Neural cell (in vitro differentiated cells): ENCODE measurements at regions not wholly inside any gene's neighbourhood (a gene's known extent, or its start where the extent isn't known, plus 50 kb on each side); places are given as distances from the start of the nearest gene placed in this dataset.

Experiments
- H2AFZ ChIP-seq: fragments of 200-600, 300-800 bp; sonication (generic), shearing (Covaris generic); 2 replicates; pipeline ENCODE4 v1.6.0; 2014; ENCODE audit warnings: low read depth, mild to moderate bottlenecking, antibody characterized with exemption, low read length, moderate library complexity
- H3F3A ChIP-seq: fragments of 200-600 bp; shearing (Covaris generic); 2 replicates; pipeline ENCODE4 v1.6.1; 2016; ENCODE audit warnings: mild to moderate bottlenecking, moderate library complexity, mixed read lengths, antibody characterized with exemption, low read length; ENCODE audit not compliant: insufficient read depth, poor library complexity, severe bottlenecking
- H3K27ac ChIP-seq: fragments of 200-600, 300-800 bp; sonication (generic), shearing (Covaris generic); 2 replicates; pipeline ENCODE4 v1.5.1; 2014; ENCODE audit warnings: mild to moderate bottlenecking, low read length, moderate library complexity
- H3K27me3 ChIP-seq: fragments of 300-800, 200-600 bp; sonication (generic), shearing (Covaris generic); 2 replicates; pipeline ENCODE4 v1.6.0; 2014; ENCODE audit warnings: mild to moderate bottlenecking, low read depth, low read length, moderate library complexity; ENCODE audit not compliant: insufficient read depth
- H3K36me3 ChIP-seq: fragments of 300-800, 200-600 bp; sonication (generic), shearing (Covaris generic); 2 replicates; pipeline ENCODE4 v1.5.1; 2014; ENCODE audit warnings: mild to moderate bottlenecking, antibody characterized with exemption, low read length, moderate library complexity; ENCODE audit not compliant: insufficient read depth
- H3K4me2 ChIP-seq: fragments of 300-800, 200-600 bp; sonication (generic), shearing (Covaris generic); 2 replicates; pipeline ENCODE4 v1.6.0; 2014; ENCODE audit warnings: mild to moderate bottlenecking, low read length
- H3K4me3 ChIP-seq: fragments of 300-800, 200-600 bp; sonication (generic), shearing (Covaris generic); 2 replicates; pipeline ENCODE4 v1.5.1; 2014; ENCODE audit warnings: mild to moderate bottlenecking, low read length, moderate library complexity
- H3K79me2 ChIP-seq: fragments of 200-600 bp; shearing (Covaris generic); replicated peaks from 2 replicates; pipeline ENCODE4 v1.6.0; 2014; ENCODE audit warnings: mild to moderate bottlenecking, low read length, moderate library complexity; ENCODE audit not compliant: insufficient read depth
- H3K9ac ChIP-seq: fragments of 300-800, 200-600 bp; sonication (generic), shearing (Covaris generic); 2 replicates; pipeline ENCODE4 v1.6.1; 2016; ENCODE audit warnings: mild to moderate bottlenecking, low read length, mixed read lengths
- H3K9me2 ChIP-seq: fragments of 200-600 bp; shearing (Covaris generic); 2 replicates; pipeline ENCODE4 v1.6.1; 2016; ENCODE audit warnings: mild to moderate bottlenecking, low read length, mixed read lengths; ENCODE audit not compliant: insufficient read depth
- H3K9me3 ChIP-seq: fragments of 200-600, 300-800 bp; sonication (generic), shearing (Covaris generic); 2 replicates; pipeline ENCODE4 v1.6.1; 2016; ENCODE audit warnings: mild to moderate bottlenecking, mixed run types, low read length, moderate library complexity, mixed read lengths
- H4K20me1 ChIP-seq: fragments of 200-600 bp; shearing (Covaris generic); 2 replicates; pipeline ENCODE4 v1.6.1; 2016; ENCODE audit warnings: mild to moderate bottlenecking, mixed run types; ENCODE audit not compliant: insufficient read depth
- EP300 ChIP-seq: fragments of 450-650 bp; conservative IDR thresholded peaks from 2 replicates; pipeline ENCODE4 v1.6.1; 2014; ENCODE audit warnings: antibody characterized with exemption, mild to moderate bottlenecking, moderate library complexity; ENCODE audit not compliant: poor library complexity, severe bottlenecking
- EZH2 ChIP-seq: fragments of 200-600, 300-800 bp; shearing (Covaris generic), sonication (generic); IDR thresholded peaks from 2 replicates; pipeline ENCODE4 v1.6.1; 2014; ENCODE audit warnings: antibody characterized with exemption, low read length, borderline replicate concordance, mild to moderate bottlenecking; ENCODE audit not compliant: insufficient read depth, poor library complexity, severe bottlenecking
- MXI1 ChIP-seq: fragments of 450-650 bp; conservative IDR thresholded peaks from 2 replicates; pipeline ENCODE4 v1.6.1; 2014; ENCODE audit warnings: antibody characterized with exemption, mild to moderate bottlenecking; ENCODE audit not compliant: poor library complexity, severe bottlenecking
- POLR2AphosphoS5 ChIP-seq: IDR thresholded peaks from 2 replicates; pipeline ENCODE4 v1.6.1; 2012
- RAD21 ChIP-seq: fragments of 450-650 bp; conservative IDR thresholded peaks from 2 replicates; pipeline ENCODE4 v1.6.1; 2014; ENCODE audit warnings: antibody characterized with exemption, mild to moderate bottlenecking, moderate library complexity
- SMC3 ChIP-seq: fragments of 450-650 bp; conservative IDR thresholded peaks from 2 replicates; pipeline ENCODE4 v1.6.1; 2014; ENCODE audit warnings: antibody characterized with exemption, mild to moderate bottlenecking, moderate library complexity; ENCODE audit not compliant: poor library complexity
- TAF1 ChIP-seq: IDR thresholded peaks from 2 replicates; pipeline ENCODE4 v1.6.1; 2012; ENCODE audit warnings: low read depth
- TF ChIP-seq, protein P1 (sequence below): IDR thresholded peaks from 2 replicates; pipeline ENCODE4 v1.6.1; 2012; ENCODE audit warnings: borderline replicate concordance
- TF ChIP-seq, protein P2 (sequence below): fragments of 450-650 bp; IDR thresholded peaks from 2 replicates; pipeline ENCODE4 v1.5.1; 2014; ENCODE audit warnings: antibody characterized with exemption, mild to moderate bottlenecking, moderate library complexity; ENCODE audit not compliant: poor library complexity, severe bottlenecking

DNA sequence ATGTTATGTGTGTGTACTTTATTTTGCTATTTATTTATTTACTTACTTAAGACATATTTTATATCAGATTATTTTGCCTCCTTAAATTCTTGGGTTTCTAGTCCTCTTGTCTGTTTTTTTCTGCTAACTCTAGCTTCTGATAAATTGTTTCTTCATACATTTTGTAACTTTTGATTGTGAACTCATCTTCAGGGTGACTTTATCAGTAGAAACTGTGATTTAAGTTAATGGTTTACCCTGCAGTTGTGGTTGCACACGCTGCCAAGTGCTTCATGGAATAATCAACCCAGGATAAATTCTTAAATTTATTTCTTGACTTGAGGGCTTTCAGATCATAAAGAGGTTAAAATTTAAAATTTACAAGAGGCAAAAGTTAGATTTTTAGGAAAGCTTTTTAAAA, 173.3 kb downstream of the CENPW start:
- no peaks in the 10 kb centered on the region for H3K36me3 ChIP-seq
- no peak overlapping the region for H3K4me2 ChIP-seq
- TF ChIP-seq SMC3: no peak
- TF ChIP-seq, protein P1, sequence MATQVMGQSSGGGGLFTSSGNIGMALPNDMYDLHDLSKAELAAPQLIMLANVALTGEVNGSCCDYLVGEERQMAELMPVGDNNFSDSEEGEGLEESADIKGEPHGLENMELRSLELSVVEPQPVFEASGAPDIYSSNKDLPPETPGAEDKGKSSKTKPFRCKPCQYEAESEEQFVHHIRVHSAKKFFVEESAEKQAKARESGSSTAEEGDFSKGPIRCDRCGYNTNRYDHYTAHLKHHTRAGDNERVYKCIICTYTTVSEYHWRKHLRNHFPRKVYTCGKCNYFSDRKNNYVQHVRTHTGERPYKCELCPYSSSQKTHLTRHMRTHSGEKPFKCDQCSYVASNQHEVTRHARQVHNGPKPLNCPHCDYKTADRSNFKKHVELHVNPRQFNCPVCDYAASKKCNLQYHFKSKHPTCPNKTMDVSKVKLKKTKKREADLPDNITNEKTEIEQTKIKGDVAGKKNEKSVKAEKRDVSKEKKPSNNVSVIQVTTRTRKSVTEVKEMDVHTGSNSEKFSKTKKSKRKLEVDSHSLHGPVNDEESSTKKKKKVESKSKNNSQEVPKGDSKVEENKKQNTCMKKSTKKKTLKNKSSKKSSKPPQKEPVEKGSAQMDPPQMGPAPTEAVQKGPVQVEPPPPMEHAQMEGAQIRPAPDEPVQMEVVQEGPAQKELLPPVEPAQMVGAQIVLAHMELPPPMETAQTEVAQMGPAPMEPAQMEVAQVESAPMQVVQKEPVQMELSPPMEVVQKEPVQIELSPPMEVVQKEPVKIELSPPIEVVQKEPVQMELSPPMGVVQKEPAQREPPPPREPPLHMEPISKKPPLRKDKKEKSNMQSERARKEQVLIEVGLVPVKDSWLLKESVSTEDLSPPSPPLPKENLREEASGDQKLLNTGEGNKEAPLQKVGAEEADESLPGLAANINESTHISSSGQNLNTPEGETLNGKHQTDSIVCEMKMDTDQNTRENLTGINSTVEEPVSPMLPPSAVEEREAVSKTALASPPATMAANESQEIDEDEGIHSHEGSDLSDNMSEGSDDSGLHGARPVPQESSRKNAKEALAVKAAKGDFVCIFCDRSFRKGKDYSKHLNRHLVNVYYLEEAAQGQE: no peak
- TF ChIP-seq RAD21: no peak
- no peak for TF ChIP-seq POLR2AphosphoS5
- TF ChIP-seq EZH2: no peak
- TF ChIP-seq MXI1: no peak
- TF ChIP-seq, protein P2, sequence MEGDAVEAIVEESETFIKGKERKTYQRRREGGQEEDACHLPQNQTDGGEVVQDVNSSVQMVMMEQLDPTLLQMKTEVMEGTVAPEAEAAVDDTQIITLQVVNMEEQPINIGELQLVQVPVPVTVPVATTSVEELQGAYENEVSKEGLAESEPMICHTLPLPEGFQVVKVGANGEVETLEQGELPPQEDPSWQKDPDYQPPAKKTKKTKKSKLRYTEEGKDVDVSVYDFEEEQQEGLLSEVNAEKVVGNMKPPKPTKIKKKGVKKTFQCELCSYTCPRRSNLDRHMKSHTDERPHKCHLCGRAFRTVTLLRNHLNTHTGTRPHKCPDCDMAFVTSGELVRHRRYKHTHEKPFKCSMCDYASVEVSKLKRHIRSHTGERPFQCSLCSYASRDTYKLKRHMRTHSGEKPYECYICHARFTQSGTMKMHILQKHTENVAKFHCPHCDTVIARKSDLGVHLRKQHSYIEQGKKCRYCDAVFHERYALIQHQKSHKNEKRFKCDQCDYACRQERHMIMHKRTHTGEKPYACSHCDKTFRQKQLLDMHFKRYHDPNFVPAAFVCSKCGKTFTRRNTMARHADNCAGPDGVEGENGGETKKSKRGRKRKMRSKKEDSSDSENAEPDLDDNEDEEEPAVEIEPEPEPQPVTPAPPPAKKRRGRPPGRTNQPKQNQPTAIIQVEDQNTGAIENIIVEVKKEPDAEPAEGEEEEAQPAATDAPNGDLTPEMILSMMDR: no peak
- no peak for TF ChIP-seq TAF1
- TF ChIP-seq EP300: no peak
- no peaks in the 10 kb centered on the region for H3F3A ChIP-seq
- H4K20me1 ChIP-seq: no peaks in the 10 kb centered on the region
- H3K9ac ChIP-seq: no peak overlapping the region
- H3K9me3 ChIP-seq: no peaks in the 10 kb centered on the region
- H2AFZ ChIP-seq: no peak overlapping the region
- H3K27me3 ChIP-seq: no peaks in the 10 kb centered on the region
- no peak overlapping the region for H3K27ac ChIP-seq
- H3K9me2 ChIP-seq: no peaks in the 10 kb centered on the region
- H3K4me3 ChIP-seq: no peak overlapping the region
- no peaks in the 10 kb centered on the region for H3K79me2 ChIP-seq

DNA sequence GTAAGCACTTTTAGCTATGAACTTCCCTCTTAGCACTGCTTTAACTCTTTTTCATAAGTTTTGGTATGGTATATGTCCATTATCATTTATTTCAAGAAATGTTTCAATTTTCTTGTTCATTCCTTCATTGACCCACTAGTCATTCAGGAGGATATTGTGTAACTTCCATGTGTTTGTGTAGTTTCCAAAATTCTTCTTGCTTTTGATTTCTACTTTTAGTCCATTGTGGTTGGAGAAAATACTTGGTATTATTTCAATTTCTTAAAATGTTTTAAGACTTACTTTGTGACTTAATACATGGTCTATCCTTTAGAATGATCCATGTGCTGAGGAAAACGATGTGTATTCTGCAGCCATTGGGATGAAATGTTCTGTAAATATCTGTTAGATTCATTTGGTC, 176.5 kb downstream of the CENPW start:
- no peak overlapping the region for H3K4me3 ChIP-seq
- no peaks in the 10 kb centered on the region for H3F3A ChIP-seq
- no peaks in the 10 kb centered on the region for H3K27me3 ChIP-seq
- H3K36me3 ChIP-seq: no peaks in the 10 kb centered on the region
- H3K9me3 ChIP-seq: no peaks in the 10 kb centered on the region
- H3K9ac ChIP-seq: no peak overlapping the region
- no peak overlapping the region for H3K27ac ChIP-seq
- TF ChIP-seq EZH2: no peak
- TF ChIP-seq MXI1: no peak
- no peak for TF ChIP-seq SMC3
- no peak for TF ChIP-seq TAF1
- no peak overlapping the region for H2AFZ ChIP-seq
- H3K9me2 ChIP-seq: no peaks in the 10 kb centered on the region
- no peaks in the 10 kb centered on the region for H4K20me1 ChIP-seq
- H3K79me2 ChIP-seq: no peaks in the 10 kb centered on the region
- H3K4me2 ChIP-seq: no peak overlapping the region
